HEK293T (cell line): ENCODE measurements at regions not wholly inside any gene's neighbourhood (a gene's known extent, or its start where the extent isn't known, plus 50 kb on each side); places are given as distances from the start of the nearest gene placed in this dataset.
"Not testable (repeated sequence)": the region's sequence is repeated elsewhere in the genome, so short reads cannot be mapped to it uniquely, and the experiment has no call there.

ENCODE experiments used
- CTCF ChIA-PET: fragments of 350-600 bp; formaldehyde crosslinking; extraction: SDS; loops from one replicate; lab custom pipeline; 2021; ENCODE audit warnings: antibody characterized with exemption, inconsistent platforms; lab: Yijun Ruan, JAX
- POLR2A ChIA-PET: fragments of 350-600 bp; formaldehyde crosslinking; extraction: SDS; loops from one replicate; lab custom pipeline; 2020; ENCODE audit warnings: antibody characterized with exemption, inconsistent platforms; lab: Yijun Ruan, JAX
- DNase-seq: peaks from one replicate; pipeline ENCODE4 v3.0.0; 2012; ENCODE audit warnings: mixed read lengths; ENCODE audit errors: extremely low spot score
- ARNT ChIP-seq: fragments of 450-650 bp; IDR thresholded peaks from 2 replicates; pipeline ENCODE4 v1.6.1; 2017; ENCODE audit warnings: mild to moderate bottlenecking
- BHLHE40 ChIP-seq: fragments of 450-650 bp; IDR thresholded peaks from 2 replicates; pipeline ENCODE4 v1.6.1; 2016; ENCODE audit warnings: mild to moderate bottlenecking, moderate library complexity, borderline replicate concordance
- CTBP1 ChIP-seq: fragments of 450-650 bp; IDR thresholded peaks from 2 replicates; pipeline ENCODE4 v1.6.1; 2016; ENCODE audit warnings: borderline replicate concordance
- ELF4 ChIP-seq: fragments of 450-650 bp; IDR thresholded peaks from 2 replicates; pipeline ENCODE4 v1.6.1; 2017; ENCODE audit warnings: antibody characterized with exemption
- FOXA1 ChIP-seq: fragments of 450-650 bp; IDR thresholded peaks from 2 replicates; pipeline ENCODE4 v1.6.1; 2016; ENCODE audit warnings: mild to moderate bottlenecking
- FOXK2 ChIP-seq: fragments of 450-650 bp; IDR thresholded peaks from 2 replicates; pipeline ENCODE4 v1.6.1; 2016; ENCODE audit warnings: mild to moderate bottlenecking
- FOXM1 ChIP-seq: fragments of 450-650 bp; IDR thresholded peaks from 2 replicates; pipeline ENCODE4 v1.6.1; 2017; ENCODE audit warnings: mild to moderate bottlenecking, borderline replicate concordance
- HDGF ChIP-seq: fragments of 450-650 bp; IDR thresholded peaks from 2 replicates; pipeline ENCODE4 v1.6.1; 2017; ENCODE audit warnings: antibody characterized with exemption, borderline replicate concordance
- L3MBTL2 ChIP-seq: fragments of 450-650 bp; conservative IDR thresholded peaks from 2 replicates; pipeline ENCODE4 v1.6.1; 2016; ENCODE audit warnings: mild to moderate bottlenecking
- LEF1 ChIP-seq: fragments of 450-650 bp; IDR thresholded peaks from 2 replicates; pipeline ENCODE4 v1.6.1; 2017; ENCODE audit warnings: mild to moderate bottlenecking, borderline replicate concordance
- NFRKB ChIP-seq: fragments of 450-650 bp; IDR thresholded peaks from 2 replicates; pipeline ENCODE4 v1.6.1; 2016; ENCODE audit warnings: mild to moderate bottlenecking, moderate library complexity
- PKNOX1 ChIP-seq: fragments of 450-650 bp; IDR thresholded peaks from 2 replicates; pipeline ENCODE4 v1.6.1; 2016
- SP1 ChIP-seq: fragments of 450-650 bp; IDR thresholded peaks from 2 replicates; pipeline ENCODE4 v1.6.1; 2017
- SUZ12 ChIP-seq: fragments of 450-650 bp; IDR thresholded peaks from 2 replicates; pipeline ENCODE4 v1.6.1; 2016; ENCODE audit warnings: mild to moderate bottlenecking
- TARDBP ChIP-seq: fragments of 450-650 bp; IDR thresholded peaks from 2 replicates; pipeline ENCODE4 v1.6.1; 2016
- ZNF384 ChIP-seq: fragments of 450-650 bp; IDR thresholded peaks from 2 replicates; pipeline ENCODE4 v1.6.1; 2016

- DNase-seq = no peak
- POLR2A ChIA-PET = no interaction called here
- TF ChIP-seq ELF4 (no peak), FOXA1 (no peak), HDGF (no peak), TARDBP (no peak), ZNF384 (no peak)
- CTCF ChIA-PET = no interaction called here
Measured at GRCh38 chr9:86481466-86481865, 127.3 kb upstream of the TUT7 start.

GRCh38 chr9:86475255-86475654, 121.0 kb upstream of the TUT7 start:
- CTCF ChIA-PET, DNase-seq, POLR2A ChIA-PET: not testable (repeated sequence)

GRCh38 chr9:86471171-86471815, 117.1 kb upstream of the TUT7 start:
- DNase-seq = no peak
- ChIA-PET CTCF (no interaction called here), POLR2A (no interaction called here)
- no peak for TF ChIP-seq SUZ12
- TF ChIP-seq NFRKB = no peak
- no peak for TF ChIP-seq SP1
- no peak for TF ChIP-seq FOXM1
- no peak for TF ChIP-seq ZNF384
- no peak for TF ChIP-seq CTBP1
- TF ChIP-seq BHLHE40 = no peak
- TF ChIP-seq L3MBTL2 = no peak
- TF ChIP-seq LEF1 = no peak
- no peak for TF ChIP-seq ARNT
- TF ChIP-seq FOXA1 = no peak
- no peak for TF ChIP-seq FOXK2
- TF ChIP-seq ELF4 = no peak
- no peak for TF ChIP-seq HDGF
- no peak for TF ChIP-seq PKNOX1
- TF ChIP-seq TARDBP = no peak

- no peak for DNase-seq
- POLR2A ChIA-PET = no interaction called here
- CTCF ChIA-PET = no interaction called here
- TF ChIP-seq ARNT (no peak), FOXA1 (no peak), CTBP1 (no peak), PKNOX1 (no peak), FOXK2 (no peak), NFRKB (no peak), L3MBTL2 (no peak), SP1 (no peak), BHLHE40 (no peak), ELF4 (no peak), ZNF384 (no peak), TARDBP (no peak), FOXM1 (no peak), SUZ12 (no peak), LEF1 (no peak), HDGF (no peak)
Measured at GRCh38 chr9:86470326-86470725, 116.1 kb upstream of the TUT7 start.

- CTCF ChIA-PET = no interaction called here
- POLR2A ChIA-PET = no interaction called here
- TF ChIP-seq L3MBTL2 = no peak
- no peak for TF ChIP-seq ZNF384
- TF ChIP-seq SP1 = no peak
- TF ChIP-seq FOXA1 = no peak
- no peak for TF ChIP-seq ELF4
- TF ChIP-seq HDGF = no peak
- no peak for TF ChIP-seq SUZ12
- no peak for TF ChIP-seq NFRKB
- no peak for DNase-seq
Measured at GRCh38 chr9:86469476-86470250, 115.5 kb upstream of the TUT7 start.

- ChIA-PET POLR2A (no interaction called here), CTCF (no interaction called here)
Measured at GRCh38 chr9:86464242-86464641, 110.0 kb upstream of the TUT7 start.

GRCh38 chr9:86460216-86461002, 106.2 kb upstream of the TUT7 start:
- POLR2A ChIA-PET = no interaction called here
- TF ChIP-seq ELF4 (no peak), TARDBP (no peak), ZNF384 (no peak), HDGF (no peak), L3MBTL2 (no peak), FOXK2 (no peak), SP1 (no peak), CTBP1 (no peak), ARNT (no peak), FOXM1 (no peak), NFRKB (no peak), LEF1 (no peak), BHLHE40 (no peak), PKNOX1 (no peak), SUZ12 (no peak), FOXA1 (no peak)
- CTCF ChIA-PET = no interaction called here
- no peak for DNase-seq

More at GRCh38 chr9:86464242-86464641, 110.0 kb upstream of the TUT7 start:
- DNase-seq = no peak
- TF ChIP-seq L3MBTL2 (no peak), LEF1 (no peak)
